H9 (cell line): ENCODE measurements at regions not wholly inside any gene's neighbourhood (a gene's known extent, or its start where the extent isn't known, plus 50 kb on each side); places are given as distances from the start of the nearest gene placed in this dataset.

Experiments used
- DNase-seq: peaks from one replicate; pipeline ENCODE4 v3.0.0-alpha.2; 2017
- H2AFZ ChIP-seq: one replicate; pipeline ENCODE4 v1.6.1; 2013; ENCODE audit warnings: mild to moderate bottlenecking, low read length, control low read depth, moderate library complexity
- H2AK5ac ChIP-seq: 2 replicates; pipeline ENCODE4 v1.6.1; 2013; ENCODE audit warnings: low read length, control low read depth, mixed read lengths; ENCODE audit not compliant: insufficient read length
- H2BK120ac ChIP-seq: one replicate; pipeline ENCODE4 v1.6.1; 2013; ENCODE audit warnings: low read depth, mild to moderate bottlenecking, low read length, control low read depth, inconsistent platforms; ENCODE audit not compliant: poor library complexity, severe bottlenecking
- H2BK12ac ChIP-seq: 2 replicates; pipeline ENCODE4 v1.6.1; 2013; ENCODE audit warnings: low read length, control low read depth, mixed read lengths, low read depth; ENCODE audit not compliant: insufficient read length
- H2BK15ac ChIP-seq: 2 replicates; pipeline ENCODE4 v1.6.1; 2013; ENCODE audit warnings: low read depth, low read length, control low read depth
- H2BK20ac ChIP-seq: one replicate; pipeline ENCODE4 v1.6.1; 2013; ENCODE audit warnings: low read depth, mild to moderate bottlenecking, low read length, control low read depth, inconsistent platforms; ENCODE audit not compliant: poor library complexity, severe bottlenecking
- H2BK5ac ChIP-seq: 2 replicates; pipeline ENCODE4 v1.6.1; 2013; ENCODE audit warnings: low read length, control low read depth, mixed read lengths; ENCODE audit not compliant: insufficient read length
- H3K14ac ChIP-seq: 2 replicates; pipeline ENCODE4 v1.6.1; 2013; ENCODE audit warnings: low read length, control low read depth; ENCODE audit not compliant: insufficient read depth
- H3K18ac ChIP-seq: 2 replicates; pipeline ENCODE4 v1.6.1; 2013; ENCODE audit warnings: low read depth, mild to moderate bottlenecking, mixed read lengths, low read length, control low read depth; ENCODE audit not compliant: insufficient read length
- H3K23ac ChIP-seq: 2 replicates; pipeline ENCODE4 v1.6.1; 2013; ENCODE audit warnings: low read length, control low read depth, mixed read lengths, low read depth; ENCODE audit not compliant: insufficient read length
- H3K23me2 ChIP-seq: 2 replicates; pipeline ENCODE4 v1.6.1; 2013; ENCODE audit warnings: low read depth, mild to moderate bottlenecking, mixed read lengths, low read length, control low read depth; ENCODE audit not compliant: insufficient read length, poor library complexity, severe bottlenecking
- H3K27ac ChIP-seq: 2 replicates; pipeline ENCODE4 v1.5.1; 2013; ENCODE audit warnings: low read length, control low read depth, mixed read lengths, low read depth; ENCODE audit not compliant: insufficient read length
- H3K27me3 ChIP-seq: 2 replicates; pipeline ENCODE4 v1.6.1; 2013; ENCODE audit warnings: low read length, control low read depth, inconsistent platforms; ENCODE audit not compliant: insufficient read depth
- H3K4ac ChIP-seq: 2 replicates; pipeline ENCODE4 v1.6.1; 2013; ENCODE audit warnings: low read depth, mild to moderate bottlenecking, control low read depth, inconsistent platforms, low read length, moderate library complexity
- H3K4me1 ChIP-seq: 2 replicates; pipeline ENCODE4 v1.6.1; 2013; ENCODE audit warnings: low read length, control low read depth, inconsistent platforms; ENCODE audit not compliant: insufficient read depth
- H3K4me2 ChIP-seq: 2 replicates; pipeline ENCODE4 v1.6.1; 2013; ENCODE audit warnings: low read length, control low read depth, mixed read lengths; ENCODE audit not compliant: insufficient read length, insufficient read depth
- H3K56ac ChIP-seq: 2 replicates; pipeline ENCODE4 v1.6.1; 2013; ENCODE audit warnings: low read depth, mild to moderate bottlenecking, mixed read lengths, low read length, control low read depth; ENCODE audit not compliant: insufficient read length
- H3K79me1 ChIP-seq: 2 replicates; pipeline ENCODE4 v1.6.1; 2013; ENCODE audit warnings: low read depth, mild to moderate bottlenecking, moderate library complexity, low read length, control low read depth, inconsistent platforms; ENCODE audit not compliant: insufficient read depth, poor library complexity, severe bottlenecking
- H3K79me2 ChIP-seq: 2 replicates; pipeline ENCODE4 v1.6.1; 2013; ENCODE audit warnings: low read length, control low read depth, inconsistent platforms; ENCODE audit not compliant: insufficient read depth
- H3K9ac ChIP-seq: 2 replicates; pipeline ENCODE4 v1.6.1; 2013; ENCODE audit warnings: low read length, control low read depth, mixed read lengths; ENCODE audit not compliant: insufficient read length; ENCODE audit errors: extremely low read depth
- H3K9me3 ChIP-seq: one replicate; pipeline ENCODE4 v1.6.1; 2013; ENCODE audit warnings: low read depth, low read length, inconsistent platforms; ENCODE audit not compliant: control insufficient read depth
- H3T11ph ChIP-seq: one replicate; pipeline ENCODE4 v1.6.1; 2013; ENCODE audit warnings: mild to moderate bottlenecking, low read length, control low read depth, inconsistent platforms
- H4K20me1 ChIP-seq: one replicate; pipeline ENCODE4 v1.6.1; 2013; ENCODE audit not compliant: control insufficient read depth, insufficient read length, insufficient read depth
- H4K5ac ChIP-seq: 2 replicates; pipeline ENCODE4 v1.6.1; 2013; ENCODE audit warnings: low read depth, mild to moderate bottlenecking, mixed read lengths, low read length, control low read depth; ENCODE audit not compliant: insufficient read length
- H4K8ac ChIP-seq: replicated peaks from 2 replicates; pipeline ENCODE4 v1.6.1; 2013; ENCODE audit warnings: low read length, control low read depth, mixed read lengths, low read depth; ENCODE audit not compliant: insufficient read length
- H4K91ac ChIP-seq: 2 replicates; pipeline ENCODE4 v1.6.1; 2013; ENCODE audit warnings: low read depth, mild to moderate bottlenecking, moderate library complexity, mixed read lengths, low read length, control low read depth; ENCODE audit not compliant: insufficient read length
- H3K27ac Mint-ChIP-seq, 3 experiments: 2 replicates in 2 of 3; 3 replicates in 1 of 3; pipeline ENCODE4 v1.8.0; 2020 to 2021; ENCODE audit warnings: mixed read lengths in 3 of 3, mild to moderate bottlenecking in 1 of 3, moderate library complexity in 1 of 3
- H3K27me3 Mint-ChIP-seq: 2 replicates; pipeline ENCODE4 v1.8.0; 2021; ENCODE audit warnings: low read depth, mild to moderate bottlenecking, moderate library complexity, mixed read lengths
- H3K36me3 Mint-ChIP-seq, 3 experiments: 2 replicates in 2 of 3; 3 replicates in 1 of 3; pipeline ENCODE4 v1.8.0; 2020 to 2021; ENCODE audit warnings: low read depth in 3 of 3, mixed read lengths in 3 of 3; ENCODE audit not compliant: insufficient read depth in 1 of 3
- H3K4me1 Mint-ChIP-seq, 2 experiments: 2 replicates each; pipeline ENCODE4 v1.8.0; 2020; ENCODE audit warnings: mixed read lengths in 2 of 2
- H3K4me3 Mint-ChIP-seq, 2 experiments: 2 replicates in 1 of 2; 3 replicates in 1 of 2; pipeline ENCODE4 v1.8.0; 2020 to 2021; ENCODE audit warnings: mild to moderate bottlenecking in 2 of 2, mixed read lengths in 2 of 2, moderate library complexity in 1 of 2
- H3K9me3 Mint-ChIP-seq, 2 experiments: 2 replicates in 1 of 2; 3 replicates in 1 of 2; pipeline ENCODE4 v1.8.0; 2020; ENCODE audit warnings: mild to moderate bottlenecking in 2 of 2, mixed read lengths in 2 of 2, moderate library complexity in 1 of 2
- CTCF ChIP-seq: fragments of 200-600 bp; sonication (generic); conservative IDR thresholded peaks from 3 replicates; pipeline ENCODE4 v1.8.0; 2021; ENCODE audit warnings: antibody characterized with exemption, mild to moderate bottlenecking
- WGBS: extraction: QIAGEN DNeasy Blood & Tissue Kit; methylation state at CpG from one replicate; pipeline ENCODE4 v1.1.7; 2013; ENCODE audit warnings: missing lambda C conversion rate, low lambda C conversion rate, mixed read lengths; ENCODE audit not compliant: insufficient read length; ENCODE audit errors: extremely low coverage; 5-methylcytosine and 5-hydroxymethylcytosine counted together

- H2AK5ac ChIP-seq, result no peak overlapping the region
- no peaks in the 10 kb centered on the region for H4K20me1 ChIP-seq
- H2AFZ ChIP-seq, result no peak overlapping the region
- WGBS, result no CpG with 5 or more reads among the region's 9 CpGs
- no peak overlapping the region for H3K56ac ChIP-seq
- peaks cover 0 to 3% of the 10 kb centered on the region in 2 experiments; a peak in 1 of 4 replicates for H3K4me1 Mint-ChIP-seq
- H3K79me2 ChIP-seq, result no peaks in the 10 kb centered on the region
- no peaks in the 10 kb centered on the region for H3K27me3 ChIP-seq
- H3K14ac ChIP-seq, result no peak overlapping the region
- H4K5ac ChIP-seq, result no peak overlapping the region
- no peak overlapping the region for H4K8ac ChIP-seq
- H3K4me3 Mint-ChIP-seq, result no peak overlapping the region
- TF ChIP-seq CTCF, result no peak
- H3K27ac ChIP-seq, result no peak overlapping the region
- no peak overlapping the region for H2BK15ac ChIP-seq
- no peak overlapping the region for H2BK20ac ChIP-seq
- no peaks in the 10 kb centered on the region; the same call in 1 of the 2 replicates for H3K27me3 Mint-ChIP-seq
- no peaks in the 10 kb centered on the region for H3K23me2 ChIP-seq
- H3K79me1 ChIP-seq, result no peaks in the 10 kb centered on the region
- H3K9ac ChIP-seq, result no peak overlapping the region
- no peak overlapping the region for H2BK120ac ChIP-seq
- H3K4ac ChIP-seq, result no peak overlapping the region
- no peak overlapping the region for H4K91ac ChIP-seq
- no peak for DNase-seq
- H3K18ac ChIP-seq, result no peak overlapping the region
- peaks cover 0 to 2% of the 10 kb centered on the region in 2 experiments; a peak in 1 of 5 replicates for H3K9me3 Mint-ChIP-seq
- H3K9me3 ChIP-seq, result no peaks in the 10 kb centered on the region
- no peaks in the 10 kb centered on the region; a peak in 1 of 7 replicates for H3K36me3 Mint-ChIP-seq
- no peak overlapping the region for H3T11ph ChIP-seq
- no peak overlapping the region for H3K23ac ChIP-seq
- no peaks in the 10 kb centered on the region for H3K4me1 ChIP-seq
- no peak overlapping the region for H2BK5ac ChIP-seq
- H3K4me2 ChIP-seq, result no peak overlapping the region
- H2BK12ac ChIP-seq, result no peak overlapping the region
- H3K27ac Mint-ChIP-seq, result no peak overlapping the region
These were observed 581.9 kb downstream of the GATA3 start for GRCh38 chr10:8636371-8636770.
